HL-60 (cell line): ENCODE measurements at regions not wholly inside any gene's neighbourhood (a gene's known extent, or its start where the extent isn't known, plus 50 kb on each side); places are given as distances from the start of the nearest gene placed in this dataset.

Experiments
- POLR2AphosphoS5 ChIP-seq: IDR thresholded peaks from 2 replicates; pipeline ENCODE4 v1.6.1; 2012; ENCODE audit warnings: low read depth
- SPI1 ChIP-seq: IDR thresholded peaks from 2 replicates; pipeline ENCODE4 v1.6.1; 2012; ENCODE audit warnings: low read depth, mild to moderate bottlenecking, borderline replicate concordance
- TF ChIP-seq, protein P1 (sequence below): IDR thresholded peaks from one replicate; pipeline ENCODE4 v1.5.1; 2011; ENCODE audit warnings: low read length, control low read depth, inconsistent platforms; ENCODE audit not compliant: insufficient read depth
- TF ChIP-seq, protein P2 (sequence below): IDR thresholded peaks from 2 replicates; pipeline ENCODE4 v1.6.1; 2012; ENCODE audit warnings: low read depth; ENCODE audit not compliant: insufficient replicate concordance

DNA sequence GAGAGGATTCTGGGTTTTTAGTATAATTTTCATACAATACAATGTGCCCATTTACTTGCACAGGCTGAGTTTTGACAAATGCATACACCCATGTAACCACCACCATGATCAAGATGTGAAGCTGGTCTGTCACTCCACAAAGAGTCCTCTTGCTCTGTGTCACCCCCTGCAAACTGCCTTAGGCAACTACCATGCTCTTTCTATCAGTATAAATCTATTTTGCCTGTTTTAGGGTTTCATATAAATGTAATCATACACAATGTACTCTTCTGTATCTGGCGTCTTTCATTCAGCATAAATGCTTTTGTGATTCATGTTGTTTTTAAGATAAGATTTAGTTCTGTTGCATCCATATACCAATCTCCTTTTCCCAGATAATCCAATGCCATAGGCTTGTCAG lies 181.9 kb upstream of the KCNG1 start:
- no peak for TF ChIP-seq SPI1
- TF ChIP-seq, protein P1, sequence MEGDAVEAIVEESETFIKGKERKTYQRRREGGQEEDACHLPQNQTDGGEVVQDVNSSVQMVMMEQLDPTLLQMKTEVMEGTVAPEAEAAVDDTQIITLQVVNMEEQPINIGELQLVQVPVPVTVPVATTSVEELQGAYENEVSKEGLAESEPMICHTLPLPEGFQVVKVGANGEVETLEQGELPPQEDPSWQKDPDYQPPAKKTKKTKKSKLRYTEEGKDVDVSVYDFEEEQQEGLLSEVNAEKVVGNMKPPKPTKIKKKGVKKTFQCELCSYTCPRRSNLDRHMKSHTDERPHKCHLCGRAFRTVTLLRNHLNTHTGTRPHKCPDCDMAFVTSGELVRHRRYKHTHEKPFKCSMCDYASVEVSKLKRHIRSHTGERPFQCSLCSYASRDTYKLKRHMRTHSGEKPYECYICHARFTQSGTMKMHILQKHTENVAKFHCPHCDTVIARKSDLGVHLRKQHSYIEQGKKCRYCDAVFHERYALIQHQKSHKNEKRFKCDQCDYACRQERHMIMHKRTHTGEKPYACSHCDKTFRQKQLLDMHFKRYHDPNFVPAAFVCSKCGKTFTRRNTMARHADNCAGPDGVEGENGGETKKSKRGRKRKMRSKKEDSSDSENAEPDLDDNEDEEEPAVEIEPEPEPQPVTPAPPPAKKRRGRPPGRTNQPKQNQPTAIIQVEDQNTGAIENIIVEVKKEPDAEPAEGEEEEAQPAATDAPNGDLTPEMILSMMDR = no peak
- TF ChIP-seq POLR2AphosphoS5 = no peak
- TF ChIP-seq, protein P2, sequence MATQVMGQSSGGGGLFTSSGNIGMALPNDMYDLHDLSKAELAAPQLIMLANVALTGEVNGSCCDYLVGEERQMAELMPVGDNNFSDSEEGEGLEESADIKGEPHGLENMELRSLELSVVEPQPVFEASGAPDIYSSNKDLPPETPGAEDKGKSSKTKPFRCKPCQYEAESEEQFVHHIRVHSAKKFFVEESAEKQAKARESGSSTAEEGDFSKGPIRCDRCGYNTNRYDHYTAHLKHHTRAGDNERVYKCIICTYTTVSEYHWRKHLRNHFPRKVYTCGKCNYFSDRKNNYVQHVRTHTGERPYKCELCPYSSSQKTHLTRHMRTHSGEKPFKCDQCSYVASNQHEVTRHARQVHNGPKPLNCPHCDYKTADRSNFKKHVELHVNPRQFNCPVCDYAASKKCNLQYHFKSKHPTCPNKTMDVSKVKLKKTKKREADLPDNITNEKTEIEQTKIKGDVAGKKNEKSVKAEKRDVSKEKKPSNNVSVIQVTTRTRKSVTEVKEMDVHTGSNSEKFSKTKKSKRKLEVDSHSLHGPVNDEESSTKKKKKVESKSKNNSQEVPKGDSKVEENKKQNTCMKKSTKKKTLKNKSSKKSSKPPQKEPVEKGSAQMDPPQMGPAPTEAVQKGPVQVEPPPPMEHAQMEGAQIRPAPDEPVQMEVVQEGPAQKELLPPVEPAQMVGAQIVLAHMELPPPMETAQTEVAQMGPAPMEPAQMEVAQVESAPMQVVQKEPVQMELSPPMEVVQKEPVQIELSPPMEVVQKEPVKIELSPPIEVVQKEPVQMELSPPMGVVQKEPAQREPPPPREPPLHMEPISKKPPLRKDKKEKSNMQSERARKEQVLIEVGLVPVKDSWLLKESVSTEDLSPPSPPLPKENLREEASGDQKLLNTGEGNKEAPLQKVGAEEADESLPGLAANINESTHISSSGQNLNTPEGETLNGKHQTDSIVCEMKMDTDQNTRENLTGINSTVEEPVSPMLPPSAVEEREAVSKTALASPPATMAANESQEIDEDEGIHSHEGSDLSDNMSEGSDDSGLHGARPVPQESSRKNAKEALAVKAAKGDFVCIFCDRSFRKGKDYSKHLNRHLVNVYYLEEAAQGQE = no peak
